Tibial artery (tissue), 4 donors: ENCODE measurements at regions not wholly inside any gene's neighbourhood (a gene's known extent, or its start where the extent isn't known, plus 50 kb on each side); places are given as distances from the start of the nearest gene placed in this dataset.

Experiments
- DNase-seq, 2 donors: peaks; one replicate each; pipeline ENCODE4 v3.0.0-alpha.2; 2019
- H3K27ac ChIP-seq, 2 donors: fragments of 200-600 bp; sonication (generic) in 1 of 2; 1 replicate in 1 of 2; 2 replicates in 1 of 2; pipeline ENCODE4 v1.5.1; 2018 to 2019; ENCODE audit warnings: mild to moderate bottlenecking in 1 of 2
- H3K27me3 ChIP-seq, 2 donors: fragments of 200-600 bp; sonication (generic) in 1 of 2; one replicate each; pipeline versions ENCODE4 v1.5.1 to v1.6.0; 2016 to 2019
- H3K36me3 ChIP-seq, 3 donors: fragments of 200-600 bp; sonication (generic) in 2 of 3; one replicate each; pipeline ENCODE4 v1.5.1; 2016 to 2019; ENCODE audit warnings: mild to moderate bottlenecking in 2 of 3
- H3K4me1 ChIP-seq, 4 donors: fragments of 200-600 bp; sonication (generic) in 2 of 4; 1 replicate in 3 of 4; 2 replicates in 1 of 4; pipeline ENCODE4 v1.5.1; 2016 to 2019
- H3K4me3 ChIP-seq, 2 donors: fragments of 200-600 bp; sonication (generic) in 1 of 2; 1 replicate in 1 of 2; 2 replicates in 1 of 2; pipeline ENCODE4 v1.5.1; 2018 to 2019; ENCODE audit warnings: mild to moderate bottlenecking in 2 of 2
- H3K9me3 ChIP-seq, 3 donors: fragments of 200-600 bp; sonication (generic) in 1 of 3; one replicate each; pipeline ENCODE4 v1.5.1; 2016 to 2019
- CTCF ChIP-seq, 2 experiments: fragments of 200-600 bp in 1 of 2; fragments of 450-650 bp in 1 of 2; IDR thresholded peaks; one replicate each; pipeline ENCODE4 v1.5.1; 2017 to 2019; ENCODE audit warnings: antibody characterized with exemption in 2 of 2, mild to moderate bottlenecking in 1 of 2, moderate library complexity in 1 of 2
- intact Hi-C: fragments of 100-400 bp; cut with DNase I; formaldehyde crosslinking; loops from one replicate; pipeline ENCODE4 v1.15.0; 2023; ENCODE audit warnings: low total_unique reads

GRCh38 chr2:129925381-129925780, 54.1 kb upstream of the RAB6C start:
- DNase-seq: no peak
- intact Hi-C loops: loop anchor here (10.0 kb wide), 1 partner anchor 409 kb away; no protein-coding TSS in a partner anchor
- no peak overlapping the region for H3K27ac ChIP-seq

GRCh38 chr2:129927696-129928095, 51.8 kb upstream of the RAB6C start:
- H3K9me3 ChIP-seq: no peaks in the 10 kb centered on the region
- H3K4me1 ChIP-seq: peaks cover 0 to 8% (median 3%) of the 10 kb centered on the region in 4 donors
- H3K4me3 ChIP-seq: no peak overlapping the region
- H3K36me3 ChIP-seq: no peaks in the 10 kb centered on the region
- no peak overlapping the region for H3K27ac ChIP-seq
- H3K27me3 ChIP-seq: peaks cover 0 to 27% of the 10 kb centered on the region in 2 donors
- intact Hi-C loops: loop anchor here (10.0 kb wide), 1 partner anchor 407 kb away; no protein-coding TSS in a partner anchor
- no peak for TF ChIP-seq CTCF (IDR thresholded peaks at IDR 0.05)
- no peak for DNase-seq

More at GRCh38 chr2:129925381-129925780, 54.1 kb upstream of the RAB6C start:
- TF ChIP-seq CTCF (IDR thresholded peaks at IDR 0.05): no peak
- Histone ChIP-seq H3K4me3 (no peak overlapping the region), H3K27me3 (peaks cover 0 to 24% of the 10 kb centered on the region in 2 donors), H3K9me3 (no peaks in the 10 kb centered on the region), H3K36me3 (no peaks in the 10 kb centered on the region), H3K4me1 (peaks cover 0 to 8% (median 3%) of the 10 kb centered on the region in 4 donors)

GRCh38 chr2:129929321-129930290, 49.9 kb upstream of the RAB6C start:
- DNase-seq: no peak
- TF ChIP-seq CTCF (IDR thresholded peaks at IDR 0.05): no peak
- Histone ChIP-seq H3K27me3 (peaks cover 0 to 34% of the 10 kb centered on the region in 2 donors), H3K36me3 (no peaks in the 10 kb centered on the region), H3K27ac (no peak overlapping the region), H3K9me3 (no peaks in the 10 kb centered on the region), H3K4me3 (no peak overlapping the region), H3K4me1 (no peaks in the 10 kb centered on the region)
- intact Hi-C loops: loop anchor here (10.0 kb wide), 1 partner anchor 405 kb away; no protein-coding TSS in a partner anchor
